GM18507 (cell line): ENCODE measurements at regions not wholly inside any gene's neighbourhood (a gene's known extent, or its start where the extent isn't known, plus 50 kb on each side); places are given as distances from the start of the nearest gene placed in this dataset.

Experiments used
- DNase-seq: peaks from one replicate; pipeline ENCODE4 v3.0.0; 2011; ENCODE audit warnings: low read depth; ENCODE audit not compliant: insufficient read length; ENCODE audit errors: extremely low spot score
- FAIRE-seq: peaks from 2 replicates; lab custom pipeline; 2011; peaks lifted over from hg19 to GRCh38; lab: Jason Lieb, UNC

DNA sequence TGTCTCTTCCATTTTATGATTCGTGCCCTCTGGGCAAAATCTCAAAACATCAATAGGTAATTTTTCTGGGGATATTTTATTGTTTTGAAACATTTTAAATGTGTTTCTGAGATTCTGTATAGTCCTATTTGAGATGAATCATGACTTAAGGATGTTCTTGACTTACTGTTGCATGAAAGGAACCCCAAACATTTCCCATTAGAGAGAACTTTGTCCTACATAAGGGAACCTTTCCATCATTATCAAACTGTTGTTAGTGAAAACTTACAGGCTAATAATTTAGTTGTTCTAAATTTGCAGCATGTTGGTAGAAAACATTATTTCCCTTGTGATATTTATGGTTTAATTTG, 523.3 kb downstream of the PPARGC1A start:
- no peak for DNase-seq
- no peak for FAIRE-seq

- no peak for FAIRE-seq
- no peak for DNase-seq
Observed at GRCh38 chr4:23365871-23366556, 523.8 kb downstream of the PPARGC1A start.

DNA sequence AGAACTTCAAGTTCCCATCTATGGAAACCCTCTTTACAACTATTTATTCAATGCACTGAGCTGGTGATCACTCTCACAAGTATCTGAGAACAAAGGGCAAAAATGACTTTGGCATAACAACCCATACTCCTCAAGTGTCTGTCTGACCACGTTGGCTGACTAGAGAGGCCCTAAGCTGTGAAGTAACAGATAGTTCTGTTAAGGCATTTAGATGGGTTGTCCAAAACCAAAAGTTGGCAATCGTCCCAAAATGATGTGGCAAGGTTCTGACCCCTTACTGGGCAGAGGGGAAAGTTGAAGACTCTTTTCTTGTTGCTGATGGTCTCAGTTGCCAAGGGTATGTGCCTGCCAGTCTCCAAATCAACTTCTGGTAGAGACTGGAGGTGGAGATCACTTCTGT, 524.8 kb downstream of the PPARGC1A start:
- FAIRE-seq (no peak), DNase-seq (no peak)

DNA sequence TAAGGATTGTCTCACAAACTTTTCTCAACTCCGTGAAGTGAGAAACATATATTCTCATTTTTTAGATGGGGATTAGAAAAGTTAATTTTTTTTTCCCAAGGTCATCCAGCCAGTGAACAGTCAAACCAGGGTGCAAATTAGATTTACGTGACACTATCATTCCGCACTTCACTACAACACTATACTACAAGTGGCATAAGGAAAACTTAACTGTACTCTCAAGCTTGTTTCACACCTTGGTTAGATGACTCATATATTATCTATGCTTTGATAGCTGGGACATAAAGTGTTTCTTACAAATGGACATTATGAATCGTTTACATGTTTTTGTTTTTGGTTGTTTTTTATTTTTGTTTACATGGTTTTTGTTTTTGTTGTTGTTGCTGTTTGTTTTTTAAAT, 525.7 kb downstream of the PPARGC1A start:
- FAIRE-seq (no peak), DNase-seq (no peak)

DNA sequence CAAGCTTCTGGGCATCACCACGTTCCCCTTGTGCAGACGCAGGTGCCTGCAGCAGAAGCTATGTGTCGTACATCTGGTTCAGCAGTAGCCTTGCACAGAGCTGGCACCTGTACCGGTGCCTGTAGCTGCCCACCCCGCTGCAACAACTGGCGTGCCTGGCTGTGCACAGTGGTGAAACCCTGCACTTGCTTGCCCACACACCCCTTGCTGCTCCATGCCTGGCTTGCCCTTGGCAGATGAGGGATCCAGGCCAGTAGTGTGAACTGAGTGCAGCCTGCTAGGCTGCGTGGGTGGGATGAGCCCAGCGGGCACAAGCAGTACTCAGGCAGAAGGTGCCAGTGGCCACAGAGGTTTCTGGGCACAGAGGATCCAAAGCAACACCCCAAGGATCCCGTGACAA, 528.4 kb downstream of the PPARGC1A start:
- FAIRE-seq (no peak), DNase-seq (no peak)

DNA sequence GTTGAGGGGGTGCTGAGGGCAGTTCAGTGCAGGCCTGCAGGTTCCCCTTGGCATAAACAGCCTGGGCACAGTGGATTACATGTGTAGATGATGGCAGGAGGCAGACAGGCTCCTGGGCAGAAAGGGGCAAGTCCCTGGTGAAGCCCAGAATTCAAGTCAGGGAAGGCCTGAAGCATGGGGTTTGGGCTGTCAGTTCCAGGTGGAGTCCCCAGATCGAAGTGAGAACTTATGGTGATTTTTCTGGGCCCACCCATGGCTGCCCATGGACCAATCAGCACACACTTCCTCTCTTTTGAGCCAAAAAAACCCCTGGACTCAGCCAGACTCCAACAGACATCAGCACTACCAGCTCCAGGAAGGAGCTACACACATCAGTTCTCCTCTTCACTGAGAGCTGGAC, 529.1 kb downstream of the PPARGC1A start:
- no peak for FAIRE-seq
- DNase-seq = no peak

DNA sequence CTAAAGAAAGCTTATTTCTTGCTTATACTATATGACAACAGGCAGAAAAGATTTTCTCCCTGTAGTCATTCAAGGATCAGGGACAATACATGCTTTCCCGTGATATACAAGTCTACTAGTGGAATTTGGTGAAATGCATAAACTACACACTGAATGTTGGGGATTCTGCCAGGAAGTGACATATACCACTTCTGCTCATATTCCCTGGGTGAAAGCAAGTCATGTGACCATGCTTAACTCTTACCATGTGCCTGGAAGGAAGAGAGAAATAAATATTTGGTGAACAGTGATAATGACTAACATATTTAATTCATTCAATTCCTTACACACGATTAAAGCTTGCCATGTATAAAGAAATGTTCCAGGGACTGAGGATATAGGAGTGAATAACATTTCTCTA, 534.6 kb downstream of the PPARGC1A start:
- DNase-seq (no peak), FAIRE-seq (no peak)

GRCh38 chr4:23353200-23353599, 536.6 kb downstream of the PPARGC1A start:
- DNase-seq (no peak), FAIRE-seq (no peak)

- no peak for FAIRE-seq
- DNase-seq = no peak
Observed at GRCh38 chr4:23348789-23349498, 540.9 kb downstream of the PPARGC1A start.

DNA sequence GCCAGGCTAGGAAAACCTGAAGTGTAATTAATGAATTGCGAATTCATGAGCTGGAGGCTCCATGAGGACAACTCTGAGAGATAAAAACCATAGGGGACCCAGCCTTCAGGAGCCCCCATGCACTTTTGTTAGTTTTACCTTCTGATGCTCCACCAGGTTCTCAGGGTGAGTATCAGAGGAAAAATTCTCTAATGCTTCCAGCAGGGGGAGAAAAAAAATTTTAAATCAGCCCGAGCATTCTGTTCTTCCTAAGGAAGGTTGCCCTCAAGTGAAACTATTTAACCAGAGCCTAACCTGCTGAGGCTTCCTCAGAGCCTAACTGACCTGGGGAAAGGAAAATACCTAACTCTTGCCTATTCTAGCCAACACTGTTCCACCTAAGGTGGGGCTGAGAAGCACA, 552.6 kb downstream of the PPARGC1A start:
- DNase-seq = no peak
- FAIRE-seq = no peak

- FAIRE-seq (no peak), DNase-seq (no peak)
Observed at GRCh38 chr4:23333946-23334878, 555.6 kb downstream of the PPARGC1A start.

- DNase-seq = no peak
- FAIRE-seq = no peak
Observed at GRCh38 chr4:23333556-23333945, 556.3 kb downstream of the PPARGC1A start.

GRCh38 chr4:23332313-23332712, 557.5 kb downstream of the PPARGC1A start:
- FAIRE-seq (no peak), DNase-seq (no peak)

GRCh38 chr4:23327120-23327519, 562.7 kb downstream of the PPARGC1A start:
- no peak for DNase-seq
- no peak for FAIRE-seq

DNA sequence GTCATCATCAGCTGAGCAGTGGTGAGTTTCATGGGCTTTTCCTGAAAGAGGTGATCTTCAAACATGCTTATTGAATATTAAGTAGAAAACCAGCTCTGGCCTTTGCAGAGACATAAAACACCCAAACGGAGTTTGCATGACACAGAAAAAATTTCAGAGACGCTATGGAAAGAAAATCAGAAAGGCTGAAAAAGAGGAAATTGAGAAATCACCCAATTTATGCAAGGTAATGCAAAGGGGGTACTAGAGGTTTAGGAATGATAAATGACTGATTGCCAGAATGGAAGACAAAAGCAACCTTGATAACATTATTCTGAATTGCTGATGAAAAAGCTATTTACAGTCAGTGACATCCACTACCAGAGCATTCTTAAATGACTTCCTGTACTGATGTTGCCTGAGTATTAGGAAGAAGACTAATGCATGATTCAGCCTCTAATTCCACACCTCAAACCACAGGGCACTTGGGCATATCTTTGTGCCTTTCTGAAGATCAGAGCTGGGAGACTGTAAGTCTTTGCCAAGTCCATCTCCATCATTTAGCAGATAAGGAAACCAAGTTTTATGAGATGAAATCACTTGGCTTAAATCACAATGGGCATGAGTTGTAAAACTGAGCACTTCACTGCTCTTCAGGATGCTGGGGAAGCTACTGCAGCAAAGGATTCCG, 565.7 kb downstream of the PPARGC1A start:
- FAIRE-seq (no peak), DNase-seq (no peak)

GRCh38 chr4:23323436-23323835, 566.4 kb downstream of the PPARGC1A start:
- DNase-seq (no peak), FAIRE-seq (no peak)

DNA sequence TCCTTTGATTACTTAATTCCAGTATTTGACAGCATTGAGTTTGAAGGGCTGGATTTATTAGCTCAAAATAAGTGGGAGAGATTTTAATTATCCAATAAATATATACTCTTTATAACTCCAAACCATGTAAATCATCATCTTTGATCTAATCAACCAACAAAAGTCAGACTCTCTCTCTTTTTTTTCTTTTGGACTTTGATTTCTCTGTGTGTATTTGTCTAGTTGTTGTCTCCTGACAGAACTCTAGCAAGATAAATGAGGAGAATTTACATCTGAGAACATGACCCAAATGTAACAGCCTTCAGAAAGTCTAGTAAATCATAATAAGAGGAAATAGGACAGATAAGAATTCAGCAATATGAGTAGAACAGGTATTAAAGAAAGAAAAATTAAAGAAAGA, 567.1 kb downstream of the PPARGC1A start:
- FAIRE-seq (no peak), DNase-seq (no peak)

- DNase-seq = no peak
- FAIRE-seq = no peak
Observed at GRCh38 chr4:23320931-23321587, 568.8 kb downstream of the PPARGC1A start.

DNA sequence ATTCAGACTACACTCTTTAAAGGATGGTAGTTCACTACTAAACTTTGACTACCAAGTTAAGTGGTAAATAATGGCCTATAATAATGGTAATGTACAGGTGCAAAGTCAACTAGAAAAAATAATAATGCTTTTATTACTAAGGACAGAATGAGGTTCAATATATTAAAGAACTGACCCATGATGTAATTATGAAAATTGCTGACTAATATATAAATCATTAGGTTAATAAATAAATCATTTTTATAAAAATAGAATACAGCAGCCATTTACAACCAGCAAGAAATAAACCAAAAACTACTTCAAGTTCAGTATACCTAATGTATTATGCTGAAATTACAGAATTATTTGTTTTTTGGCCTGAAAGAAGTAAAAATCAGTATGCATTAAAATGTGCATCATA, 577.2 kb downstream of the PPARGC1A start:
- DNase-seq = no peak
- FAIRE-seq = no peak
